ENCODE measurements at regions not wholly inside any gene's neighbourhood (a gene's known extent, or its start where the extent isn't known, plus 50 kb on each side); places are given as distances from the start of the nearest gene placed in this dataset.

- peaks cover 14% of the 10 kb centered on the region for H3K27me3 Mint-ChIP-seq (ENCODE audit: insufficient read depth, unreplicated experiment)
- H3K36me3 Mint-ChIP-seq (ENCODE audit: insufficient read depth, unreplicated experiment) = no peaks in the 10 kb centered on the region
- BruUV-seq (replicated peaks) = no TSS peak
- no peaks in the 10 kb centered on the region for H3K9me3 Mint-ChIP-seq (ENCODE audit: unreplicated experiment)
- intact Hi-C loops (cut with micrococcal nuclease) = no loop called here
- no peaks in the 10 kb centered on the region for H3K4me1 Mint-ChIP-seq (ENCODE audit: insufficient read depth, unreplicated experiment)
- no peak for DNase-seq (ENCODE audit: unreplicated experiment)
- ChIA-PET CTCF (interaction anchor here (0.5 to 3.2 kb wide), 7 partner anchors 8 to 1459 kb away, joined by 3 to 24 read pairs (median 3); no protein-coding TSS in a partner anchor), POLR2A (no interaction called here)
- H3K27ac Mint-ChIP-seq (ENCODE audit: low read depth, unreplicated experiment) = no peak overlapping the region
- H3K4me3 Mint-ChIP-seq (ENCODE audit: unreplicated experiment) = no peak overlapping the region
- TF ChIP-seq CTCF (IDR thresholded peaks at IDR 0.05; ENCODE audit: unreplicated experiment) = no peak
Observed at GRCh38 chr19:30678168-30678567, 306.0 kb downstream of the ZNF536 start.

- H3K9me3 Mint-ChIP-seq (ENCODE audit: unreplicated experiment) = no peaks in the 10 kb centered on the region
- no peak for TF ChIP-seq CTCF (IDR thresholded peaks at IDR 0.05; ENCODE audit: unreplicated experiment)
- CTCF ChIA-PET = interaction anchor here (0.6 to 3.2 kb wide), 5 partner anchors 9 to 1460 kb away, joined by 3 to 24 read pairs (median 3); no protein-coding TSS in a partner anchor
- no peak overlapping the region for H3K4me3 Mint-ChIP-seq (ENCODE audit: unreplicated experiment)
- H3K4me1 Mint-ChIP-seq (ENCODE audit: insufficient read depth, unreplicated experiment) = no peaks in the 10 kb centered on the region
- no peaks in the 10 kb centered on the region for H3K36me3 Mint-ChIP-seq (ENCODE audit: insufficient read depth, unreplicated experiment)
- no TSS peak for BruUV-seq (replicated peaks)
- intact Hi-C loops (cut with micrococcal nuclease) = no loop called here
- H3K27me3 Mint-ChIP-seq (ENCODE audit: insufficient read depth, unreplicated experiment) = peaks cover 18% of the 10 kb centered on the region
- H3K27ac Mint-ChIP-seq (ENCODE audit: low read depth, unreplicated experiment) = no peak overlapping the region
- DNase-seq (ENCODE audit: unreplicated experiment) = no peak
- POLR2A ChIA-PET = no interaction called here
Observed at GRCh38 chr19:30677702-30678101, 305.5 kb downstream of the ZNF536 start.

GRCh38 chr19:30676990-30677679 is 305.0 kb downstream of the ZNF536 start:
- H3K36me3 Mint-ChIP-seq (ENCODE audit: insufficient read depth, unreplicated experiment) = no peaks in the 10 kb centered on the region
- no peaks in the 10 kb centered on the region for H3K4me1 Mint-ChIP-seq (ENCODE audit: insufficient read depth, unreplicated experiment)
- H3K27ac Mint-ChIP-seq (ENCODE audit: low read depth, unreplicated experiment) = no peak overlapping the region
- DNase-seq (ENCODE audit: unreplicated experiment) = no peak
- no peak for TF ChIP-seq CTCF (IDR thresholded peaks at IDR 0.05; ENCODE audit: unreplicated experiment)
- H3K9me3 Mint-ChIP-seq (ENCODE audit: unreplicated experiment) = no peaks in the 10 kb centered on the region
- BruUV-seq (replicated peaks) = no TSS peak
- peaks cover 24% of the 10 kb centered on the region for H3K27me3 Mint-ChIP-seq (ENCODE audit: insufficient read depth, unreplicated experiment)
- ChIA-PET CTCF (interaction anchor here (0.7 to 3.2 kb wide), 4 partner anchors 8 to 1460 kb away, joined by 3 to 24 read pairs (median 8); no protein-coding TSS in a partner anchor), POLR2A (no interaction called here)
- H3K4me3 Mint-ChIP-seq (ENCODE audit: unreplicated experiment) = no peak overlapping the region
- intact Hi-C loops (cut with micrococcal nuclease) = no loop called here

GRCh38 chr19:30675086-30675485 is 302.9 kb downstream of the ZNF536 start:
- Mint-ChIP-seq H3K36me3 (ENCODE audit: insufficient read depth, unreplicated experiment) (no peaks in the 10 kb centered on the region), H3K9me3 (ENCODE audit: unreplicated experiment) (no peaks in the 10 kb centered on the region), H3K4me3 (ENCODE audit: unreplicated experiment) (no peak overlapping the region), H3K27me3 (ENCODE audit: insufficient read depth, unreplicated experiment) (peaks cover 30% of the 10 kb centered on the region), H3K27ac (ENCODE audit: low read depth, unreplicated experiment) (no peak overlapping the region), H3K4me1 (ENCODE audit: insufficient read depth, unreplicated experiment) (no peaks in the 10 kb centered on the region)
- ChIA-PET CTCF (interaction anchor here (0.6 to 2.4 kb wide), 7 partner anchors 8 to 1661 kb away, joined by 3 to 15 read pairs (median 6); no protein-coding TSS in a partner anchor), POLR2A (no interaction called here)
- no TSS peak for BruUV-seq (replicated peaks)
- intact Hi-C loops (cut with micrococcal nuclease) = no loop called here
- TF ChIP-seq CTCF (IDR thresholded peaks at IDR 0.05; ENCODE audit: unreplicated experiment) = no peak
- no peak for DNase-seq (ENCODE audit: unreplicated experiment)
